Panc1 (cell line): ENCODE measurements at regions not wholly inside any gene's neighbourhood (a gene's known extent, or its start where the extent isn't known, plus 50 kb on each side); places are given as distances from the start of the nearest gene placed in this dataset.
"Not testable (repeated sequence)": the region's sequence is repeated elsewhere in the genome, so short reads cannot be mapped to it uniquely, and the experiment has no call there.

Source experiments
- ATAC-seq: fragments of 200-7000 bp; cut with Tn5 transposase; 2 replicates; pipeline ENCODE4 v1.9.1; 2020; ENCODE audit warnings: mild to moderate bottlenecking, moderate library complexity
- BruUV-seq: library from RNA; stranded (reverse); fragments of 400-500 nt; replicated peaks from 2 replicates; lab custom pipeline; 2021; lab: Mats Ljungman, UMichigan
- CTCF ChIA-PET: fragments of 300-600 bp; sonication (Branson Sonifier 250); formaldehyde crosslinking; loops from one replicate; lab custom pipeline; 2022; ENCODE audit warnings: antibody characterized with exemption; lab: Charles Lee
- POLR2A ChIA-PET: fragments of 300-600 bp; sonication (Branson Sonifier 250); formaldehyde crosslinking; loops from one replicate; lab custom pipeline; 2022; ENCODE audit warnings: antibody characterized with exemption; lab: Charles Lee
- DNase-seq: peaks from one replicate; pipeline ENCODE4 v3.0.0-alpha.2; 2010; ENCODE audit warnings: low read depth, low spot score
- H3K27ac ChIP-seq: 2 replicates; pipeline ENCODE4 v1.5.1; 2011; ENCODE audit warnings: mild to moderate bottlenecking, low read length, inconsistent platforms
- H3K27me3 ChIP-seq: fragments of 200-500 bp; sonication (Bioruptor generic); 2 replicates; pipeline ENCODE4 v1.6.0; 2014; ENCODE audit warnings: low read length, inconsistent platforms; ENCODE audit not compliant: control insufficient read depth, insufficient read depth
- H3K36me3 ChIP-seq: fragments of 200-500 bp; sonication (Bioruptor generic); 2 replicates; pipeline ENCODE4 v1.5.1; 2014; ENCODE audit warnings: inconsistent platforms, mild to moderate bottlenecking, low read length, moderate library complexity; ENCODE audit not compliant: control insufficient read depth, insufficient read depth
- H3K4me1 ChIP-seq: 2 replicates; pipeline ENCODE4 v1.5.1; 2011; ENCODE audit warnings: inconsistent platforms, mild to moderate bottlenecking, low read length, moderate library complexity; ENCODE audit not compliant: control insufficient read depth, insufficient read depth
- H3K4me3 ChIP-seq, 2 experiments: 2 replicates each; pipeline ENCODE4 v1.5.1; 2011 to 2012; ENCODE audit warnings: low read depth in 2 of 2, low read length in 2 of 2, mild to moderate bottlenecking in 2 of 2, inconsistent platforms in 1 of 2, moderate library complexity in 1 of 2
- H3K9me3 ChIP-seq: fragments of 200-500 bp; sonication (Bioruptor generic); 2 replicates; pipeline ENCODE4 v1.5.1; 2014; ENCODE audit warnings: low read depth, mild to moderate bottlenecking, inconsistent platforms, low read length, moderate library complexity; ENCODE audit not compliant: control insufficient read depth, insufficient read depth
- CTCF ChIP-seq: fragments of 450-650 bp; IDR thresholded peaks from 2 replicates; pipeline ENCODE4 v1.5.1; 2017; ENCODE audit warnings: mild to moderate bottlenecking
- POLR2AphosphoS5 ChIP-seq: IDR thresholded peaks from 2 replicates; pipeline ENCODE4 v1.6.1; 2012; ENCODE audit warnings: mild to moderate bottlenecking, low read depth, low read length, moderate library complexity
- REST ChIP-seq, 2 experiments: IDR thresholded peaks; 2 replicates each; pipeline ENCODE4 v1.6.1; 2011 to 2012; ENCODE audit warnings: low read depth in 2 of 2, control low read depth in 1 of 2, low read length in 1 of 2, mild to moderate bottlenecking in 1 of 2, moderate library complexity in 1 of 2; ENCODE audit not compliant: insufficient read depth in 1 of 2
- SIN3A ChIP-seq: IDR thresholded peaks from 2 replicates; pipeline ENCODE4 v1.6.1; 2012; ENCODE audit warnings: low read depth, mild to moderate bottlenecking, low read length, moderate library complexity, borderline replicate concordance; ENCODE audit not compliant: insufficient read depth
- TCF7L2 ChIP-seq: IDR thresholded peaks from 2 replicates; pipeline ENCODE4 v1.6.1; 2011; ENCODE audit warnings: mild to moderate bottlenecking, low read depth, low read length, inconsistent platforms
- in situ Hi-C: cut with HindIII; loops from 2 replicates; pipeline ENCODE4 v1.10.0; 2016; ENCODE audit warnings: low sequenced_read_pairs, low pct_unique_long_range_greater_than_20kb
- intact Hi-C: fragments of 100-400 bp; cut with micrococcal nuclease; formaldehyde crosslinking; loops from one replicate; pipeline ENCODE4 v1.10.0; 2022; ENCODE audit not compliant: unreplicated experiment

GRCh38 chr3:178218231-178218630 is 318.0 kb upstream of the KCNMB2 start:
- no peak for ATAC-seq
- no TSS peak for BruUV-seq
- Histone ChIP-seq H3K4me1 (no peaks in the 10 kb centered on the region), H3K36me3 (no peaks in the 10 kb centered on the region), H3K4me3 (no peak overlapping the region), H3K9me3 (no peaks in the 10 kb centered on the region), H3K27ac (no peak overlapping the region), H3K27me3 (no peaks in the 10 kb centered on the region)
- TF ChIP-seq CTCF (no peak), SIN3A (no peak)
- intact Hi-C loops = no loop called here
- ChIA-PET POLR2A (no interaction called here), CTCF (no interaction called here)
- no peak for DNase-seq
- in situ Hi-C loops = no loop called here

GRCh38 chr3:178219661-178220060 is 316.6 kb upstream of the KCNMB2 start:
- in situ Hi-C loops, ATAC-seq, POLR2A ChIA-PET, H3K27me3 ChIP-seq, H3K9me3 ChIP-seq, H3K4me1 ChIP-seq, CTCF ChIA-PET, DNase-seq, BruUV-seq, H3K27ac ChIP-seq, H3K4me3 ChIP-seq, H3K36me3 ChIP-seq, intact Hi-C loops: not testable (repeated sequence)

GRCh38 chr3:178223876-178224275 is 312.4 kb upstream of the KCNMB2 start:
- ATAC-seq (no peak), DNase-seq (no peak)
- Histone ChIP-seq H3K9me3 (no peaks in the 10 kb centered on the region), H3K27ac (no peak overlapping the region), H3K27me3 (no peaks in the 10 kb centered on the region), H3K4me3 (no peak overlapping the region), H3K4me1 (no peaks in the 10 kb centered on the region), H3K36me3 (no peaks in the 10 kb centered on the region)
- CTCF ChIA-PET = no interaction called here
- TF ChIP-seq REST (IDR thresholded peaks at IDR 0.05; ENCODE audit: insufficient read depth in 1 of 2, low read depth in 2 of 2, low read length in 1 of 2) = no peak
- no peak for TF ChIP-seq TCF7L2
- no peak for TF ChIP-seq POLR2AphosphoS5
- TF ChIP-seq SIN3A = no peak
- TF ChIP-seq CTCF = no peak
- POLR2A ChIA-PET = no interaction called here
- in situ Hi-C loops (no loop called here), intact Hi-C loops (no loop called here)
- BruUV-seq = no TSS peak
